ENCODE measurements at regions not wholly inside any gene's neighbourhood (a gene's known extent, or its start where the extent isn't known, plus 50 kb on each side); places are given as distances from the start of the nearest gene placed in this dataset.

GRCh38 chr1:115557715-115558114 is 84.1 kb upstream of the VANGL1 start:
- Histone ChIP-seq H3K27ac (no peak overlapping the region), H3K36me3 (ENCODE audit: insufficient read depth, low read length) (no peaks in the 10 kb centered on the region), H3K9ac (ENCODE audit: insufficient read length) (no peak overlapping the region), H3K9me3 (ENCODE audit: low read depth, low read length) (no peaks in the 10 kb centered on the region), H3K4me3 (no peak overlapping the region)
- TF ChIP-seq POLR2AphosphoS5 (IDR thresholded peaks at IDR 0.05; ENCODE audit: borderline replicate concordance, low read depth, low read length) (no peak), EZH2 (IDR thresholded peaks at IDR 0.05) (no peak), FOXP2 (optimal IDR thresholded peaks at IDR 0.05; ENCODE audit: control extremely low read depth, extremely low read length, insufficient read depth) (no peak)
- DNase-seq (ENCODE audit: low read depth, low spot score) = no peak

GRCh38 chr1:115556236-115556635 is 85.5 kb upstream of the VANGL1 start:
- Histone ChIP-seq H3K27ac (no peak overlapping the region), H3K4me3 (no peak overlapping the region), H3K9ac (ENCODE audit: insufficient read length) (no peak overlapping the region), H3K36me3 (ENCODE audit: insufficient read depth, low read length) (no peaks in the 10 kb centered on the region), H3K9me3 (ENCODE audit: low read depth, low read length) (no peaks in the 10 kb centered on the region)
- TF ChIP-seq EZH2 (IDR thresholded peaks at IDR 0.05) = no peak
- TF ChIP-seq FOXP2 (optimal IDR thresholded peaks at IDR 0.05; ENCODE audit: control extremely low read depth, extremely low read length, insufficient read depth) = no peak
- TF ChIP-seq POLR2AphosphoS5 (IDR thresholded peaks at IDR 0.05; ENCODE audit: borderline replicate concordance, low read depth, low read length) = no peak
- DNase-seq (ENCODE audit: low read depth, low spot score) = no peak

GRCh38 chr1:115555446-115555845 is 86.3 kb upstream of the VANGL1 start:
- Histone ChIP-seq H3K27ac (no peak overlapping the region), H3K4me3 (no peak overlapping the region), H3K9me3 (ENCODE audit: low read depth, low read length) (no peaks in the 10 kb centered on the region), H3K9ac (ENCODE audit: insufficient read length) (no peak overlapping the region), H3K36me3 (ENCODE audit: insufficient read depth, low read length) (no peaks in the 10 kb centered on the region)
- DNase-seq (ENCODE audit: low read depth, low spot score) = no peak
- TF ChIP-seq EZH2 (IDR thresholded peaks at IDR 0.05) (no peak), POLR2AphosphoS5 (IDR thresholded peaks at IDR 0.05; ENCODE audit: borderline replicate concordance, low read depth, low read length) (no peak), FOXP2 (optimal IDR thresholded peaks at IDR 0.05; ENCODE audit: control extremely low read depth, extremely low read length, insufficient read depth) (no peak)

GRCh38 chr1:115547696-115548095 is 94.1 kb upstream of the VANGL1 start:
- Histone ChIP-seq H3K36me3 (ENCODE audit: insufficient read depth, low read length) (no peaks in the 10 kb centered on the region), H3K4me3 (no peak overlapping the region), H3K27ac (no peak overlapping the region), H3K9ac (ENCODE audit: insufficient read length) (no peak overlapping the region), H3K9me3 (ENCODE audit: low read depth, low read length) (no peaks in the 10 kb centered on the region)
- TF ChIP-seq FOXP2 (optimal IDR thresholded peaks at IDR 0.05; ENCODE audit: control extremely low read depth, extremely low read length, insufficient read depth) (no peak), POLR2AphosphoS5 (IDR thresholded peaks at IDR 0.05; ENCODE audit: borderline replicate concordance, low read depth, low read length) (no peak), EZH2 (IDR thresholded peaks at IDR 0.05) (no peak)
- no peak for DNase-seq (ENCODE audit: low read depth, low spot score)

GRCh38 chr1:115546846-115547245 is 94.9 kb upstream of the VANGL1 start:
- no peak for DNase-seq (ENCODE audit: low read depth, low spot score)
- no peak overlapping the region for H3K27ac ChIP-seq
- no peaks in the 10 kb centered on the region for H3K9me3 ChIP-seq (ENCODE audit: low read depth, low read length)
- TF ChIP-seq EZH2 (IDR thresholded peaks at IDR 0.05) = no peak
- no peak for TF ChIP-seq POLR2AphosphoS5 (IDR thresholded peaks at IDR 0.05; ENCODE audit: borderline replicate concordance, low read depth, low read length)
- TF ChIP-seq FOXP2 (optimal IDR thresholded peaks at IDR 0.05; ENCODE audit: control extremely low read depth, extremely low read length, insufficient read depth) = no peak
- H3K4me3 ChIP-seq = no peak overlapping the region
- no peak overlapping the region for H3K9ac ChIP-seq (ENCODE audit: insufficient read length)
- H3K36me3 ChIP-seq (ENCODE audit: insufficient read depth, low read length) = no peaks in the 10 kb centered on the region

- Histone ChIP-seq H3K36me3 (ENCODE audit: insufficient read depth, low read length) (no peaks in the 10 kb centered on the region), H3K4me3 (no peak overlapping the region), H3K9me3 (ENCODE audit: low read depth, low read length) (no peaks in the 10 kb centered on the region), H3K27ac (no peak overlapping the region), H3K9ac (ENCODE audit: insufficient read length) (no peak overlapping the region)
- TF ChIP-seq EZH2 (IDR thresholded peaks at IDR 0.05) (no peak), FOXP2 (optimal IDR thresholded peaks at IDR 0.05; ENCODE audit: control extremely low read depth, extremely low read length, insufficient read depth) (no peak), POLR2AphosphoS5 (IDR thresholded peaks at IDR 0.05; ENCODE audit: borderline replicate concordance, low read depth, low read length) (no peak)
- no peak for DNase-seq (ENCODE audit: low read depth, low spot score)
Measured at GRCh38 chr1:115545791-115546733, 95.7 kb upstream of the VANGL1 start.

GRCh38 chr1:115545096-115545720 is 96.6 kb upstream of the VANGL1 start:
- H3K9me3 ChIP-seq (ENCODE audit: low read depth, low read length) = no peaks in the 10 kb centered on the region
- no peak for DNase-seq (ENCODE audit: low read depth, low spot score)
- no peak overlapping the region for H3K9ac ChIP-seq (ENCODE audit: insufficient read length)
- no peak overlapping the region for H3K27ac ChIP-seq
- no peak overlapping the region for H3K4me3 ChIP-seq
- no peaks in the 10 kb centered on the region for H3K36me3 ChIP-seq (ENCODE audit: insufficient read depth, low read length)
- TF ChIP-seq EZH2 (IDR thresholded peaks at IDR 0.05) (no peak), FOXP2 (optimal IDR thresholded peaks at IDR 0.05; ENCODE audit: control extremely low read depth, extremely low read length, insufficient read depth) (no peak), POLR2AphosphoS5 (IDR thresholded peaks at IDR 0.05; ENCODE audit: borderline replicate concordance, low read depth, low read length) (no peak)

GRCh38 chr1:115544131-115544530 is 97.6 kb upstream of the VANGL1 start:
- Histone ChIP-seq H3K4me3 (no peak overlapping the region), H3K9ac (ENCODE audit: insufficient read length) (no peak overlapping the region), H3K9me3 (ENCODE audit: low read depth, low read length) (no peaks in the 10 kb centered on the region), H3K27ac (no peak overlapping the region), H3K36me3 (ENCODE audit: insufficient read depth, low read length) (no peaks in the 10 kb centered on the region)
- no peak for TF ChIP-seq EZH2 (IDR thresholded peaks at IDR 0.05)
- TF ChIP-seq FOXP2 (optimal IDR thresholded peaks at IDR 0.05; ENCODE audit: control extremely low read depth, extremely low read length, insufficient read depth) = no peak
- no peak for TF ChIP-seq POLR2AphosphoS5 (IDR thresholded peaks at IDR 0.05; ENCODE audit: borderline replicate concordance, low read depth, low read length)
- DNase-seq (ENCODE audit: low read depth, low spot score) = no peak
